ENCODE measurements at regions not wholly inside any gene's neighbourhood (a gene's known extent, or its start where the extent isn't known, plus 50 kb on each side); places are given as distances from the start of the nearest gene placed in this dataset.

DNA sequence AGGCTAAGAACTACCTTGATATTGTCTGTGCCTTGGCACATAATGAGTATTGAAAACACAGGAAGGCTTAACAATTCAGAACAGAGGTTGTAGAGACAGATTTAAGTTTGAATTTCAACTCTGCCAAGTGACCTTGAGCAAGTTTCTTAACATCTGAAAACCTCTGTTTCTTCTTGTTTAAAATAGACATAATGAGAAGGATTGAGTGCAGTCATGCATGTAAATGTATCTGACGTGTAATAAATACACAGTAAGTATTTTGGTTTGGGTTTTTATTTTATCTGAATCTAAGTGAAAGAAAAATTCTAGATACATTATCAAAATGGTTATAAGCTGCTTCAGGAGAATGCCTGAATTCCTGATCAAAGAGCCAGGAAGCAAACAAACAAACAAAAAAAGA, 111.9 kb downstream of the ANXA5 start:
- TF ChIP-seq EZH2phosphoT487 (IDR thresholded peaks at IDR 0.05; ENCODE audit: unreplicated experiment) (no peak), CTCF (conservative IDR thresholded peaks at IDR 0.05; ENCODE audit: low read depth in 2 of 2) (no peak), POLR2AphosphoS5 (IDR thresholded peaks at IDR 0.05; ENCODE audit: low read depth) (no peak)

Data from GM23338 (cell line).